CD14-positive monocyte (primary cell): ENCODE measurements at regions not wholly inside any gene's neighbourhood (a gene's known extent, or its start where the extent isn't known, plus 50 kb on each side); places are given as distances from the start of the nearest gene placed in this dataset.

ENCODE experiments used
- DNase-seq, 3 donors: peaks; one replicate each; pipeline ENCODE4 v3.0.0-alpha.2; 2011 to 2022
- H2AFZ ChIP-seq: 2 replicates; pipeline ENCODE4 v1.6.0; 2012; ENCODE audit warnings: mild to moderate bottlenecking, low read depth, low read length, inconsistent platforms; ENCODE audit not compliant: insufficient read depth, poor library complexity, severe bottlenecking
- H3K27ac ChIP-seq, 2 donors: 1 replicate in 1 of 2; 2 replicates in 1 of 2; pipeline ENCODE4 v1.5.1; 2012 to 2013; ENCODE audit warnings: low read length in 2 of 2, control low read depth in 1 of 2, inconsistent platforms in 1 of 2, low read depth in 1 of 2, mild to moderate bottlenecking in 1 of 2
- H3K27me3 ChIP-seq, 2 donors: one replicate each; pipeline versions ENCODE4 v1.6.0 to v1.6.1; 2011 to 2013; ENCODE audit warnings: low read length in 2 of 2; ENCODE audit not compliant: control insufficient read depth in 2 of 2, insufficient read depth in 2 of 2
- H3K36me3 ChIP-seq, 2 donors: replicated peaks in 1 of 2; 1 replicate in 1 of 2; 2 replicates in 1 of 2; pipeline versions ENCODE4 v1.5.1 to v1.6.1; 2012 to 2013; ENCODE audit warnings: low read length in 2 of 2, control low read depth in 1 of 2, inconsistent platforms in 1 of 2, mild to moderate bottlenecking in 1 of 2; ENCODE audit not compliant: insufficient read depth in 2 of 2, control insufficient read depth in 1 of 2
- H3K4me1 ChIP-seq, 2 donors: 1 replicate in 1 of 2; 2 replicates in 1 of 2; pipeline versions ENCODE4 v1.5.1 to v1.6.1; 2012 to 2013; ENCODE audit warnings: low read length in 2 of 2, control low read depth in 1 of 2, inconsistent platforms in 1 of 2, mild to moderate bottlenecking in 1 of 2, moderate library complexity in 1 of 2; ENCODE audit not compliant: insufficient read depth in 2 of 2, control insufficient read depth in 1 of 2
- H3K4me2 ChIP-seq: replicated peaks from 2 replicates; pipeline ENCODE3; 2012; ENCODE audit warnings: low read length, moderate library complexity, mild to moderate bottlenecking; ENCODE audit not compliant: poor library complexity, severe bottlenecking; ENCODE audit errors: extremely low read depth
- H3K4me3 ChIP-seq, 3 experiments: fragments of 200-600 bp in 1 of 3; sonication (generic) in 1 of 3; replicated peaks in 1 of 3; 1 replicate in 2 of 3; 2 replicates in 1 of 3; pipeline ENCODE4 v1.5.1; 2011 to 2013; ENCODE audit warnings: low read length in 3 of 3, mild to moderate bottlenecking in 3 of 3, control low read depth in 2 of 3, low read depth in 2 of 3, inconsistent platforms in 1 of 3, moderate library complexity in 1 of 3
- H3K79me2 ChIP-seq: 2 replicates; pipeline ENCODE4 v1.6.0; 2012; ENCODE audit warnings: mild to moderate bottlenecking, control low read depth, inconsistent platforms, low read length, moderate library complexity; ENCODE audit not compliant: insufficient read depth
- H3K9ac ChIP-seq: 2 replicates; pipeline ENCODE4 v1.6.0; 2017; ENCODE audit warnings: low read length, mild to moderate bottlenecking; ENCODE audit not compliant: insufficient read depth, poor library complexity, severe bottlenecking
- H3K9me3 ChIP-seq, 2 donors: replicated peaks in 1 of 2; 1 replicate in 1 of 2; 2 replicates in 1 of 2; pipeline versions ENCODE4 v1.5.1 to v1.6.1; 2012 to 2013; ENCODE audit warnings: low read length in 2 of 2, control low read depth in 1 of 2; ENCODE audit not compliant: control insufficient read depth in 1 of 2, insufficient read depth in 1 of 2
- H4K20me1 ChIP-seq: 2 replicates; pipeline ENCODE4 v1.6.0; 2012; ENCODE audit warnings: mild to moderate bottlenecking, low read length, control low read depth, moderate library complexity; ENCODE audit not compliant: insufficient read depth
- H3K27ac Mint-ChIP-seq, 7 donors: one replicate each; pipeline ENCODE4 v1.8.0; 2020; ENCODE audit warnings: mild to moderate bottlenecking in 7 of 7, mixed read lengths in 7 of 7, moderate library complexity in 6 of 7, inconsistent platforms in 2 of 7
- H3K27me3 Mint-ChIP-seq, 3 donors: one replicate each; pipeline ENCODE4 v1.8.0; 2021 to 2022; ENCODE audit warnings: low read depth in 3 of 3, mild to moderate bottlenecking in 3 of 3, mixed read lengths in 3 of 3, moderate library complexity in 3 of 3, inconsistent platforms in 1 of 3
- H3K36me3 Mint-ChIP-seq, 2 donors: one replicate each; pipeline ENCODE4 v1.8.0; 2020; ENCODE audit warnings: mixed read lengths in 2 of 2, inconsistent platforms in 1 of 2, mild to moderate bottlenecking in 1 of 2
- H3K4me1 Mint-ChIP-seq: one replicate; pipeline ENCODE4 v1.8.0; 2020; ENCODE audit warnings: mild to moderate bottlenecking, mixed read lengths
- H3K4me3 Mint-ChIP-seq, 2 donors: one replicate each; pipeline ENCODE4 v1.8.0; 2020; ENCODE audit warnings: mild to moderate bottlenecking in 2 of 2, mixed read lengths in 2 of 2, moderate library complexity in 1 of 2
- H3K9me3 Mint-ChIP-seq, 7 donors: one replicate each; pipeline ENCODE4 v1.8.0; 2020 to 2022; ENCODE audit warnings: mixed read lengths in 7 of 7, mild to moderate bottlenecking in 6 of 7, moderate library complexity in 6 of 7, inconsistent platforms in 2 of 7
- CTCF ChIP-seq: fragments of 200-600 bp; IDR thresholded peaks from one replicate; pipeline ENCODE4 v1.8.0; 2022; ENCODE audit warnings: antibody characterized with exemption, mild to moderate bottlenecking
- WGBS: methylation state at CpG from one replicate; pipeline ENCODE4 v1.1.5; 2013; ENCODE audit warnings: missing lambda C conversion rate; ENCODE audit not compliant: insufficient coverage; 5-methylcytosine and 5-hydroxymethylcytosine counted together
- intact Hi-C, 2 donors: fragments of 100-400 bp; cut with micrococcal nuclease; formaldehyde crosslinking; loops; one replicate each; pipeline versions ENCODE4 v1.15.0 to v1.15.1; 2023

- no peak for TF ChIP-seq CTCF
- peaks cover 0 to 2% (median 0%) of the 10 kb centered on the region in 3 donors for H3K27me3 Mint-ChIP-seq
Observed at GRCh38 chr2:3082705-3083104, 294.9 kb downstream of the EIPR1 start.

DNA sequence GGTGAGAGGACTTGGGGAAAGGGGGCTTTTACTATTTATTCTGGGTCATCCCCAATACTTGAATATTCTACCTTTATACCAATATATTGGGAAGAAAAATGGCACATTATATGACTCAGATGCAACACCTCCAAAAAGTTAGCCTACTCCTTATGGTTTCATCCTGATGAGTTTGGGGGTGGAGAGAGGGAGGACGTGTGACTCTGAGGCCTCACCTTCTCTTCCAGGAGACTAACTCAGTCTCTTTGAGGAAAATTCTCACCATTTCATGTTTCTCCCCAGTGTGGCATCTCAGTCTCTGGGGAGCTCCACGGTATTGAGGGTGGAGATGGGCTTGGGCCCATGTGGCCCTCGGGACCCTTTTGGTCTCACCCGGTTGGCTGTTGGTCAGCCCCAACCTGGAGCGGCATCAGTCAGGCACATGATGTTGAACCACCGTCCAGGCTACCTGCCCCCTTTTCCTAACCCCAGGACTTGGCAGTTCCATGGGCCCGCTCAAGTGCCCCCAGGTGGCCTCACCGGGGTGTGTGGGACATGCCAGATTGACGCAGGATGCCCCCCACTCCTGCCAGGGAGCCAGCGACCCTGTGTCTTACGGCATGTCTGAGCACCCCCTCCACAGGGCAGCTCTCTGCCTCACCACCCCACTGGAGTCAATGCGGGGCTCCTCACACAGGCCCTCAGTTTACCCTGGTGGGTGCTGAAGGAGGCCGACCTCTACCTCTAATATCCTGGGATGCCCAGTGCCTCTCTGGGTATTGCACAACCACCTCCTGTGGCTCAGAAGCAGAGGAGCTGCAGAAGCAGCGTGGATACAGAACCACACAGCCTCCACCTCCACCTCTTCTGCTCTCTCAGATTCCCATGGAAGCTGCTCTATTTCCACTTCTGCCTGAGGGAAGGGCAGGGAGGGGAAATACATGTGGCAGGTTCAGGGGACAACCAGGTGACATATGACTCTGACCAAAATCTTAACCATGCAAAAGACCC is 297.4 kb downstream of the EIPR1 start:
- H3K36me3 ChIP-seq, result no peaks in the 10 kb centered on the region
- 94% methylated on average over 8 of the region's 14 CpGs for whole genome bisulfite sequencing
- H3K9ac ChIP-seq, result no peak overlapping the region
- Mint-ChIP-seq H3K4me3 (no peak overlapping the region), H3K4me1 (peaks cover 4% of the 10 kb centered on the region), H3K27me3 (peaks cover 0 to 2% (median under 1%) of the 10 kb centered on the region in 3 donors), H3K9me3 (peaks cover 0 to 9% (median 5%) of the 10 kb centered on the region in 7 donors), H3K27ac (peak overlapping the region in 1 of 7 donors; percentile 77), H3K36me3 (no peaks in the 10 kb centered on the region)
- DNase-seq, result no peak
- TF ChIP-seq CTCF, result no peak
- no peak overlapping the region for H3K4me2 ChIP-seq
- intact Hi-C loops, result no loop called here
- no peaks in the 10 kb centered on the region for H3K4me1 ChIP-seq
- no peak overlapping the region for H3K4me3 ChIP-seq
- H3K79me2 ChIP-seq, result no peaks in the 10 kb centered on the region
- H4K20me1 ChIP-seq, result no peaks in the 10 kb centered on the region
- no peaks in the 10 kb centered on the region for H3K27me3 ChIP-seq
- H2AFZ ChIP-seq, result no peak overlapping the region
- no peaks in the 10 kb centered on the region for H3K9me3 ChIP-seq
- no peak overlapping the region for H3K27ac ChIP-seq

More at GRCh38 chr2:3082705-3083104, 294.9 kb downstream of the EIPR1 start:
- H3K9me3 ChIP-seq, result no peaks in the 10 kb centered on the region
- H3K4me1 ChIP-seq, result no peaks in the 10 kb centered on the region
- no peak overlapping the region for H3K9ac ChIP-seq
- no peaks in the 10 kb centered on the region for H3K79me2 ChIP-seq
- WGBS, result 93% methylated on average over 2 of the region's 4 CpGs
- H3K4me3 Mint-ChIP-seq, result no peak overlapping the region
- peaks cover 4% of the 10 kb centered on the region for H3K4me1 Mint-ChIP-seq
- H3K36me3 ChIP-seq, result no peaks in the 10 kb centered on the region
- no peaks in the 10 kb centered on the region for H3K36me3 Mint-ChIP-seq
- H4K20me1 ChIP-seq, result no peaks in the 10 kb centered on the region
- no peak overlapping the region for H3K27ac ChIP-seq
- H3K27ac Mint-ChIP-seq, result no peak overlapping the region
- H3K9me3 Mint-ChIP-seq, result peaks cover 0 to 12% (median 6%) of the 10 kb centered on the region in 7 donors
- H3K4me2 ChIP-seq, result no peak overlapping the region
- intact Hi-C loops, result no loop called here
- no peak for DNase-seq
- no peak overlapping the region for H2AFZ ChIP-seq
- H3K4me3 ChIP-seq, result no peak overlapping the region
- H3K27me3 ChIP-seq, result no peaks in the 10 kb centered on the region
